ENCODE measurements at regions not wholly inside any gene's neighbourhood (a gene's known extent, or its start where the extent isn't known, plus 50 kb on each side); places are given as distances from the start of the nearest gene placed in this dataset.

DNA sequence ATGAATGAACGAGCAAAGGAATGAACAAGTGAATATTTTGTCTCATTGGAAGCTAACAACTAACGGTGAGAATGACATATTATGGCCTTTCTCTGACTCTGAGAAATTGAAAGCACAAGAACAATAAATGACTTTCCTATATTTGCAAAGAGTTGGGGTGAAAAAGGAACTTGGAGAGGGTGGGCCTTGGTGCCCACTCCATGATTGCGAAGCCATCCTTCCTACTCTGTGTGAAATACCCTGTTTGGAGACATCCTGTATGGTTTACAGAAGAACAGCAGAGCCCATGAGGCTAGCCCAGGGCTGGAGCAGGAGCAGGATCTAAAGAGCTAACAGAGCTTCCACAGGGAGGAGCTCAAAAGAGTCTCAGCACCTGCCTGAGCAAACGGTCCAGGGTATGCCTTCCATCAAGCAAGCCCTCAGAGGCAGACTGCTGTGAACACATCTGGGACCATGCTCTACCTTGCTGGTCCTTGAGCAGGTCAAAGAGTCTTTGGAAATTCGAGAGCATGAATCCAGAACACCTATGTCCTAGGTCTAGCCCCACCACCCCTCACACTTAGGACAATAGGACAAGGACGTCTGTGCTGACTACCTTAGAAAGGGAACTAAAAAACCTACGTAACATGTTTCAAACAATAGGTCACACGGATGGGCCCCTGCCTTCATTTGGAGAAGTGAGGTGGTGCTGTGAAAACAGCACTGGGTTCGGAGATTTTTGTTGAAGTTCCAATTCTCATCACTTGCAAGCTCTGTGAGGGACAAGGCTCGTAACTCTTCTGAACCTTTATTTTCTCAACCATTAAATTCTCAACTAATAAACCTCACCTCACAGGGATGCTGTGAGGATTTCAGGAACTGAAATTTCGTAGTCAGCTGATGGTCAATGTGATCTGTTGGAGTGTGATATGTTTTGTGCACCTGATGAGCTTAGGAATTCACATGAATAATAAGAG is 377.4 kb downstream of the RRAGC start:
- no peak for TF ChIP-seq CTCF (IDR thresholded peaks at IDR 0.05; ENCODE audit: low read length)
- no peak for TF ChIP-seq EZH2 (IDR thresholded peaks at IDR 0.05; ENCODE audit: borderline replicate concordance, low read length)

All from OCI-LY1 (cell line).